ENCODE measurements at regions not wholly inside any gene's neighbourhood (a gene's known extent, or its start where the extent isn't known, plus 50 kb on each side); places are given as distances from the start of the nearest gene placed in this dataset.

GRCh38 chr14:38774162-38774561, 328.9 kb downstream of the SEC23A start:
- DNase-seq (ENCODE audit: low read depth, low spot score), result no peak

GRCh38 chr14:38770251-38770650, 332.8 kb downstream of the SEC23A start:
- DNase-seq (ENCODE audit: low read depth, low spot score), result no peak

GRCh38 chr14:38762845-38763244, 340.2 kb downstream of the SEC23A start:
- no peak for DNase-seq (ENCODE audit: low read depth, low spot score)

- DNase-seq (ENCODE audit: low read depth, low spot score), result no peak
Measured at GRCh38 chr14:38762426-38762825, 340.6 kb downstream of the SEC23A start.

GRCh38 chr14:38761033-38761432, 342.0 kb downstream of the SEC23A start:
- no peak for DNase-seq (ENCODE audit: low read depth, low spot score)

GRCh38 chr14:38758661-38759060, 344.4 kb downstream of the SEC23A start:
- DNase-seq (ENCODE audit: low read depth, low spot score), result no peak

- DNase-seq (ENCODE audit: low read depth, low spot score), result no peak
Measured at GRCh38 chr14:38755036-38755435, 348.0 kb downstream of the SEC23A start.

GRCh38 chr14:38752750-38753149, 350.3 kb downstream of the SEC23A start:
- no peak for DNase-seq (ENCODE audit: low read depth, low spot score)

GRCh38 chr14:38752341-38752740, 350.7 kb downstream of the SEC23A start:
- DNase-seq (ENCODE audit: low read depth, low spot score), result no peak

- no peak for DNase-seq (ENCODE audit: low read depth, low spot score)
Measured at GRCh38 chr14:38751459-38751858, 351.6 kb downstream of the SEC23A start.

GRCh38 chr14:38749936-38750335, 353.1 kb downstream of the SEC23A start:
- DNase-seq (ENCODE audit: low read depth, low spot score), result no peak

GRCh38 chr14:38745861-38746260, 357.2 kb downstream of the SEC23A start:
- no peak for DNase-seq (ENCODE audit: low read depth, low spot score)

- no peak for DNase-seq (ENCODE audit: low read depth, low spot score)
Measured at GRCh38 chr14:38743966-38744584, 359.0 kb downstream of the SEC23A start.

GRCh38 chr14:38737686-38738407, 365.2 kb downstream of the SEC23A start:
- no peak for DNase-seq (ENCODE audit: low read depth, low spot score)

GRCh38 chr14:38735005-38735404, 368.0 kb downstream of the SEC23A start:
- no peak for DNase-seq (ENCODE audit: low read depth, low spot score)

GRCh38 chr14:38731962-38732361, 371.1 kb downstream of the SEC23A start:
- no peak for DNase-seq (ENCODE audit: low read depth, low spot score)

GRCh38 chr14:38730420-38730819, 372.6 kb downstream of the SEC23A start:
- DNase-seq (ENCODE audit: low read depth, low spot score), result no peak

GRCh38 chr14:38727731-38728130, 375.3 kb downstream of the SEC23A start:
- no peak for DNase-seq (ENCODE audit: low read depth, low spot score)

- no peak for DNase-seq (ENCODE audit: low read depth, low spot score)
Measured at GRCh38 chr14:38724621-38725020, 378.4 kb downstream of the SEC23A start.

GRCh38 chr14:38723959-38724358, 379.1 kb downstream of the SEC23A start:
- DNase-seq (ENCODE audit: low read depth, low spot score), result no peak

GRCh38 chr14:38723277-38723676, 379.8 kb downstream of the SEC23A start:
- DNase-seq (ENCODE audit: low read depth, low spot score), result no peak

- peak; percentile 13 for DNase-seq (ENCODE audit: low read depth, low spot score)
Measured at GRCh38 chr14:38721822-38722431, 381.1 kb downstream of the SEC23A start.

GRCh38 chr14:38718519-38718918, 384.5 kb downstream of the SEC23A start:
- DNase-seq (ENCODE audit: low read depth, low spot score), result no peak
